CD14-positive monocyte (primary cell): ENCODE measurements at regions not wholly inside any gene's neighbourhood (a gene's known extent, or its start where the extent isn't known, plus 50 kb on each side); places are given as distances from the start of the nearest gene placed in this dataset.
A peak's percentile ranks its signal among the peaks of the same experiment; 100 is the strongest.

Experiments
- DNase-seq, 3 donors: peaks; one replicate each; pipeline ENCODE4 v3.0.0-alpha.2; 2011 to 2022
- H2AFZ ChIP-seq: 2 replicates; pipeline ENCODE4 v1.6.0; 2012; ENCODE audit warnings: mild to moderate bottlenecking, low read depth, low read length, inconsistent platforms; ENCODE audit not compliant: insufficient read depth, poor library complexity, severe bottlenecking
- H3K27ac ChIP-seq, 2 donors: 1 replicate in 1 of 2; 2 replicates in 1 of 2; pipeline ENCODE4 v1.5.1; 2012 to 2013; ENCODE audit warnings: low read length in 2 of 2, control low read depth in 1 of 2, inconsistent platforms in 1 of 2, low read depth in 1 of 2, mild to moderate bottlenecking in 1 of 2
- H3K27me3 ChIP-seq, 2 donors: one replicate each; pipeline versions ENCODE4 v1.6.0 to v1.6.1; 2011 to 2013; ENCODE audit warnings: low read length in 2 of 2; ENCODE audit not compliant: control insufficient read depth in 2 of 2, insufficient read depth in 2 of 2
- H3K36me3 ChIP-seq, 2 donors: replicated peaks in 1 of 2; 1 replicate in 1 of 2; 2 replicates in 1 of 2; pipeline versions ENCODE4 v1.5.1 to v1.6.1; 2012 to 2013; ENCODE audit warnings: low read length in 2 of 2, control low read depth in 1 of 2, inconsistent platforms in 1 of 2, mild to moderate bottlenecking in 1 of 2; ENCODE audit not compliant: insufficient read depth in 2 of 2, control insufficient read depth in 1 of 2
- H3K4me1 ChIP-seq, 2 donors: 1 replicate in 1 of 2; 2 replicates in 1 of 2; pipeline versions ENCODE4 v1.5.1 to v1.6.1; 2012 to 2013; ENCODE audit warnings: low read length in 2 of 2, control low read depth in 1 of 2, inconsistent platforms in 1 of 2, mild to moderate bottlenecking in 1 of 2, moderate library complexity in 1 of 2; ENCODE audit not compliant: insufficient read depth in 2 of 2, control insufficient read depth in 1 of 2
- H3K4me2 ChIP-seq: replicated peaks from 2 replicates; pipeline ENCODE3; 2012; ENCODE audit warnings: low read length, moderate library complexity, mild to moderate bottlenecking; ENCODE audit not compliant: poor library complexity, severe bottlenecking; ENCODE audit errors: extremely low read depth
- H3K4me3 ChIP-seq, 3 experiments: fragments of 200-600 bp in 1 of 3; sonication (generic) in 1 of 3; replicated peaks in 1 of 3; 1 replicate in 2 of 3; 2 replicates in 1 of 3; pipeline ENCODE4 v1.5.1; 2011 to 2013; ENCODE audit warnings: low read length in 3 of 3, mild to moderate bottlenecking in 3 of 3, control low read depth in 2 of 3, low read depth in 2 of 3, inconsistent platforms in 1 of 3, moderate library complexity in 1 of 3
- H3K79me2 ChIP-seq: 2 replicates; pipeline ENCODE4 v1.6.0; 2012; ENCODE audit warnings: mild to moderate bottlenecking, control low read depth, inconsistent platforms, low read length, moderate library complexity; ENCODE audit not compliant: insufficient read depth
- H3K9ac ChIP-seq: 2 replicates; pipeline ENCODE4 v1.6.0; 2017; ENCODE audit warnings: low read length, mild to moderate bottlenecking; ENCODE audit not compliant: insufficient read depth, poor library complexity, severe bottlenecking
- H3K9me3 ChIP-seq, 2 donors: replicated peaks in 1 of 2; 1 replicate in 1 of 2; 2 replicates in 1 of 2; pipeline versions ENCODE4 v1.5.1 to v1.6.1; 2012 to 2013; ENCODE audit warnings: low read length in 2 of 2, control low read depth in 1 of 2; ENCODE audit not compliant: control insufficient read depth in 1 of 2, insufficient read depth in 1 of 2
- H4K20me1 ChIP-seq: 2 replicates; pipeline ENCODE4 v1.6.0; 2012; ENCODE audit warnings: mild to moderate bottlenecking, low read length, control low read depth, moderate library complexity; ENCODE audit not compliant: insufficient read depth
- H3K27ac Mint-ChIP-seq, 7 donors: one replicate each; pipeline ENCODE4 v1.8.0; 2020; ENCODE audit warnings: mild to moderate bottlenecking in 7 of 7, mixed read lengths in 7 of 7, moderate library complexity in 6 of 7, inconsistent platforms in 2 of 7
- H3K27me3 Mint-ChIP-seq, 3 donors: one replicate each; pipeline ENCODE4 v1.8.0; 2021 to 2022; ENCODE audit warnings: low read depth in 3 of 3, mild to moderate bottlenecking in 3 of 3, mixed read lengths in 3 of 3, moderate library complexity in 3 of 3, inconsistent platforms in 1 of 3
- H3K36me3 Mint-ChIP-seq, 2 donors: one replicate each; pipeline ENCODE4 v1.8.0; 2020; ENCODE audit warnings: mixed read lengths in 2 of 2, inconsistent platforms in 1 of 2, mild to moderate bottlenecking in 1 of 2
- H3K4me1 Mint-ChIP-seq: one replicate; pipeline ENCODE4 v1.8.0; 2020; ENCODE audit warnings: mild to moderate bottlenecking, mixed read lengths
- H3K4me3 Mint-ChIP-seq, 2 donors: one replicate each; pipeline ENCODE4 v1.8.0; 2020; ENCODE audit warnings: mild to moderate bottlenecking in 2 of 2, mixed read lengths in 2 of 2, moderate library complexity in 1 of 2
- H3K9me3 Mint-ChIP-seq, 7 donors: one replicate each; pipeline ENCODE4 v1.8.0; 2020 to 2022; ENCODE audit warnings: mixed read lengths in 7 of 7, mild to moderate bottlenecking in 6 of 7, moderate library complexity in 6 of 7, inconsistent platforms in 2 of 7
- CTCF ChIP-seq: fragments of 200-600 bp; IDR thresholded peaks from one replicate; pipeline ENCODE4 v1.8.0; 2022; ENCODE audit warnings: antibody characterized with exemption, mild to moderate bottlenecking
- WGBS: methylation state at CpG from one replicate; pipeline ENCODE4 v1.1.5; 2013; ENCODE audit warnings: missing lambda C conversion rate; ENCODE audit not compliant: insufficient coverage; 5-methylcytosine and 5-hydroxymethylcytosine counted together
- intact Hi-C, 2 donors: fragments of 100-400 bp; cut with micrococcal nuclease; formaldehyde crosslinking; loops; one replicate each; pipeline versions ENCODE4 v1.15.0 to v1.15.1; 2023

GRCh38 chr14:49946320-49947141, 53.6 kb downstream of the ARF6 start:
- Mint-ChIP-seq H3K36me3 (peaks cover 0 to 2% of the 10 kb centered on the region in 2 donors), H3K4me3 (no peak overlapping the region), H3K27ac (peak overlapping the region in 1 of 7 donors; percentile 1), H3K9me3 (peaks cover 0 to 6% (median 3%) of the 10 kb centered on the region in 7 donors), H3K4me1 (peaks cover 15% of the 10 kb centered on the region), H3K27me3 (peaks cover 0 to 6% (median 3%) of the 10 kb centered on the region in 3 donors)
- no peak for DNase-seq
- no peaks in the 10 kb centered on the region for H3K9me3 ChIP-seq
- H2AFZ ChIP-seq: no peak overlapping the region
- no peak overlapping the region for H3K9ac ChIP-seq
- intact Hi-C loops: no loop called here
- H3K4me3 ChIP-seq: no peak overlapping the region
- H4K20me1 ChIP-seq: no peaks in the 10 kb centered on the region
- H3K27me3 ChIP-seq: no peaks in the 10 kb centered on the region
- no peak overlapping the region for H3K4me2 ChIP-seq
- TF ChIP-seq CTCF: no peak
- WGBS: 73% methylated on average over 5 of the region's 10 CpGs
- no peaks in the 10 kb centered on the region for H3K36me3 ChIP-seq
- H3K27ac ChIP-seq: no peak overlapping the region
- H3K4me1 ChIP-seq: peaks cover 0 to under 1% of the 10 kb centered on the region in 2 donors
- no peaks in the 10 kb centered on the region for H3K79me2 ChIP-seq

GRCh38 chr14:49947506-49947905, 54.6 kb downstream of the ARF6 start:
- no peak for DNase-seq
- no peak overlapping the region for H3K27ac Mint-ChIP-seq
- Histone ChIP-seq H3K79me2 (no peaks in the 10 kb centered on the region), H3K27ac (no peak overlapping the region), H4K20me1 (no peaks in the 10 kb centered on the region), H2AFZ (no peak overlapping the region), H3K4me1 (no peaks in the 10 kb centered on the region), H3K9me3 (no peaks in the 10 kb centered on the region), H3K4me2 (no peak overlapping the region), H3K27me3 (no peaks in the 10 kb centered on the region), H3K9ac (no peak overlapping the region), H3K4me3 (no peak overlapping the region), H3K36me3 (no peaks in the 10 kb centered on the region)
- peaks cover 0 to 6% (median 3%) of the 10 kb centered on the region in 3 donors for H3K27me3 Mint-ChIP-seq
- 93% methylated on average over 2 of the region's 3 CpGs for WGBS
- peaks cover 14% of the 10 kb centered on the region for H3K4me1 Mint-ChIP-seq
- TF ChIP-seq CTCF: no peak
- H3K9me3 Mint-ChIP-seq: peaks cover 0 to 6% (median 2%) of the 10 kb centered on the region in 7 donors
- intact Hi-C loops: no loop called here
- H3K4me3 Mint-ChIP-seq: no peak overlapping the region
- no peaks in the 10 kb centered on the region for H3K36me3 Mint-ChIP-seq
